Osteoblast (primary cell): ENCODE measurements at regions not wholly inside any gene's neighbourhood (a gene's known extent, or its start where the extent isn't known, plus 50 kb on each side); places are given as distances from the start of the nearest gene placed in this dataset.

Experiments
- DNase-seq: peaks from one replicate; pipeline ENCODE4 v3.0.0; 2011; ENCODE audit warnings: low spot score, mixed read lengths; ENCODE audit not compliant: insufficient read length; ENCODE audit errors: missing footprints
- H2AFZ ChIP-seq: 2 replicates; pipeline ENCODE4 v1.6.0; 2011; ENCODE audit warnings: mild to moderate bottlenecking, low read length
- H3K27ac ChIP-seq: 2 replicates; pipeline ENCODE4 v1.5.1; 2011; ENCODE audit warnings: mild to moderate bottlenecking, low read depth, low read length, moderate library complexity
- H3K27me3 ChIP-seq: 2 replicates; pipeline ENCODE4 v1.6.0; 2012; ENCODE audit warnings: mild to moderate bottlenecking, control low read depth, inconsistent platforms, low read length, moderate library complexity; ENCODE audit not compliant: insufficient read depth
- H3K36me3 ChIP-seq: 2 replicates; pipeline ENCODE4 v1.5.1; 2011; ENCODE audit warnings: mild to moderate bottlenecking, low read length, control low read depth, moderate library complexity; ENCODE audit not compliant: insufficient read depth
- H3K4me1 ChIP-seq: 2 replicates; pipeline ENCODE4 v1.5.1; 2011; ENCODE audit warnings: mild to moderate bottlenecking, low read length, control low read depth, moderate library complexity; ENCODE audit not compliant: insufficient read depth
- H3K4me2 ChIP-seq: 2 replicates; pipeline ENCODE4 v1.6.0; 2011; ENCODE audit warnings: mild to moderate bottlenecking, low read length; ENCODE audit not compliant: insufficient read depth
- H3K4me3 ChIP-seq: fragments of 200-600 bp; sonication (generic); 3 replicates; pipeline ENCODE4 v1.5.1; 2012; ENCODE audit warnings: mild to moderate bottlenecking, low read length, inconsistent platforms; ENCODE audit not compliant: insufficient read depth
- H3K79me2 ChIP-seq: 2 replicates; pipeline ENCODE4 v1.6.0; 2012; ENCODE audit warnings: mild to moderate bottlenecking, low read length, control low read depth, inconsistent platforms; ENCODE audit not compliant: insufficient read depth
- H3K9me3 ChIP-seq: 2 replicates; pipeline ENCODE4 v1.5.1; 2011; ENCODE audit warnings: low read depth, low read length, control low read depth
- H4K20me1 ChIP-seq: 2 replicates; pipeline ENCODE4 v1.6.0; 2012; ENCODE audit warnings: mild to moderate bottlenecking, low read length, control low read depth; ENCODE audit not compliant: insufficient read depth
- CTCF ChIP-seq: IDR thresholded peaks from 2 replicates; pipeline ENCODE4 v1.5.1; 2011; ENCODE audit warnings: mild to moderate bottlenecking, low read depth, low read length, moderate library complexity; ENCODE audit errors: extremely low read depth

DNA sequence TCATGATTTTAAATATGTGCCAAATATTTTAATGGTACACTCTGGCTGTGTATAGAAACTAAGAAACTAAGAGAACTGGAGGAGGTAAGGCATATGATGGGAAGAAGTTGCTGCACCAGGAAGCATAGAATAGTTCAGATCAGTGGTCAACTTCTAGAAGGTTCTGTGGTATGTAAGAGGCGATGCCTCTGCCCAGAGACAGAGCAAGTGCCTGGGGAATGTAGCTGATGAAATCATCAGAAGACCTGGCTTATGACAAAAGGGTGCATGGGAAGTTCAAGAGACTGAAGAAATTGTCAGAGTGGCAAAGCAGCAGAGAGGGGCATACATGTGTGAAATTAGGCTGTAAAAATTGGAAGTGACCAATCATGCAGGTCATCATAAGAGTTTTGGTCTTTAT is 580.8 kb downstream of the BMP2 start:
- H3K27ac ChIP-seq = no peak overlapping the region
- H3K27me3 ChIP-seq = no peaks in the 10 kb centered on the region
- no peaks in the 10 kb centered on the region for H3K9me3 ChIP-seq
- no peak overlapping the region for H2AFZ ChIP-seq
- H3K4me2 ChIP-seq = no peak overlapping the region
- H3K4me1 ChIP-seq = no peaks in the 10 kb centered on the region
- no peak for DNase-seq
- no peak for TF ChIP-seq CTCF
- H4K20me1 ChIP-seq = no peaks in the 10 kb centered on the region
- H3K79me2 ChIP-seq = no peaks in the 10 kb centered on the region
- H3K36me3 ChIP-seq = no peaks in the 10 kb centered on the region
- no peak overlapping the region for H3K4me3 ChIP-seq

- no peaks in the 10 kb centered on the region for H4K20me1 ChIP-seq
Measured at GRCh38 chr20:7352165-7352564, 584.7 kb downstream of the BMP2 start.

GRCh38 chr20:7355051-7355450 is 585.2 kb downstream of the HAO1 start:
- Histone ChIP-seq H3K4me3 (no peak overlapping the region), H3K27ac (no peak overlapping the region), H2AFZ (no peak overlapping the region), H3K36me3 (no peaks in the 10 kb centered on the region), H4K20me1 (no peaks in the 10 kb centered on the region), H3K79me2 (no peaks in the 10 kb centered on the region), H3K4me1 (no peaks in the 10 kb centered on the region), H3K9me3 (no peaks in the 10 kb centered on the region), H3K4me2 (no peak overlapping the region), H3K27me3 (no peaks in the 10 kb centered on the region)
- no peak for TF ChIP-seq CTCF
- DNase-seq = no peak

More at GRCh38 chr20:7352165-7352564, 584.7 kb downstream of the BMP2 start:
- Histone ChIP-seq H3K36me3 (no peaks in the 10 kb centered on the region), H3K4me2 (no peak overlapping the region), H3K27ac (no peak overlapping the region), H3K27me3 (no peaks in the 10 kb centered on the region), H3K9me3 (no peaks in the 10 kb centered on the region), H3K4me1 (no peaks in the 10 kb centered on the region), H3K4me3 (no peak overlapping the region), H2AFZ (no peak overlapping the region), H3K79me2 (no peaks in the 10 kb centered on the region)
- no peak for DNase-seq
- no peak for TF ChIP-seq CTCF

DNA sequence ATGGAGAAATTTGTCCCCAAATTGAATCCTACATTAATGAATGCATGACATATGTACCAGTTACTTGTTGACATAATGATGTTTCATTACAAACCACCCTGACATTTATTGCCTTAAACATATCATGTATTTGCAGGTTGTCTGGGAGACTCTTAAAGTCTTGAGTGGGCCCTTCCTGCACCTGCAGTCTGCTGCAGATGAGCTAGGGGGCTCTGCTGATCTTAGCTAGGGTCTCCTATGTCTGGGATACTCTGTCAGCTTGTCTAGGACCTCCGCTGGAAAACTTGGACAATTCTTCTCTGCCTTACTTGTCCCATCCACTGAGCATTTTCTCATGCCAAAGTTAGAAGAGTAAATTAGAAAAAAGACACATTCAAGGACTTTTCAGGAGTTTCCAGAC is 581.6 kb downstream of the HAO1 start:
- no peak for DNase-seq
- Histone ChIP-seq H3K36me3 (no peaks in the 10 kb centered on the region), H3K4me1 (no peaks in the 10 kb centered on the region), H3K27me3 (no peaks in the 10 kb centered on the region), H3K79me2 (no peaks in the 10 kb centered on the region), H2AFZ (no peak overlapping the region), H4K20me1 (no peaks in the 10 kb centered on the region), H3K4me2 (no peak overlapping the region), H3K4me3 (no peak overlapping the region), H3K27ac (no peak overlapping the region), H3K9me3 (no peaks in the 10 kb centered on the region)
- TF ChIP-seq CTCF = no peak
